H9 (cell line): ENCODE measurements at regions not wholly inside any gene's neighbourhood (a gene's known extent, or its start where the extent isn't known, plus 50 kb on each side); places are given as distances from the start of the nearest gene placed in this dataset.

Source experiments
- DNase-seq: peaks from one replicate; pipeline ENCODE4 v3.0.0-alpha.2; 2017
- H2AFZ ChIP-seq: one replicate; pipeline ENCODE4 v1.6.1; 2013; ENCODE audit warnings: mild to moderate bottlenecking, low read length, control low read depth, moderate library complexity
- H2AK5ac ChIP-seq: 2 replicates; pipeline ENCODE4 v1.6.1; 2013; ENCODE audit warnings: low read length, control low read depth, mixed read lengths; ENCODE audit not compliant: insufficient read length
- H2BK120ac ChIP-seq: one replicate; pipeline ENCODE4 v1.6.1; 2013; ENCODE audit warnings: low read depth, mild to moderate bottlenecking, low read length, control low read depth, inconsistent platforms; ENCODE audit not compliant: poor library complexity, severe bottlenecking
- H2BK12ac ChIP-seq: 2 replicates; pipeline ENCODE4 v1.6.1; 2013; ENCODE audit warnings: low read length, control low read depth, mixed read lengths, low read depth; ENCODE audit not compliant: insufficient read length
- H2BK15ac ChIP-seq: 2 replicates; pipeline ENCODE4 v1.6.1; 2013; ENCODE audit warnings: low read depth, low read length, control low read depth
- H2BK20ac ChIP-seq: one replicate; pipeline ENCODE4 v1.6.1; 2013; ENCODE audit warnings: low read depth, mild to moderate bottlenecking, low read length, control low read depth, inconsistent platforms; ENCODE audit not compliant: poor library complexity, severe bottlenecking
- H2BK5ac ChIP-seq: 2 replicates; pipeline ENCODE4 v1.6.1; 2013; ENCODE audit warnings: low read length, control low read depth, mixed read lengths; ENCODE audit not compliant: insufficient read length
- H3K14ac ChIP-seq: 2 replicates; pipeline ENCODE4 v1.6.1; 2013; ENCODE audit warnings: low read length, control low read depth; ENCODE audit not compliant: insufficient read depth
- H3K18ac ChIP-seq: 2 replicates; pipeline ENCODE4 v1.6.1; 2013; ENCODE audit warnings: low read depth, mild to moderate bottlenecking, mixed read lengths, low read length, control low read depth; ENCODE audit not compliant: insufficient read length
- H3K23ac ChIP-seq: 2 replicates; pipeline ENCODE4 v1.6.1; 2013; ENCODE audit warnings: low read length, control low read depth, mixed read lengths, low read depth; ENCODE audit not compliant: insufficient read length
- H3K23me2 ChIP-seq: 2 replicates; pipeline ENCODE4 v1.6.1; 2013; ENCODE audit warnings: low read depth, mild to moderate bottlenecking, mixed read lengths, low read length, control low read depth; ENCODE audit not compliant: insufficient read length, poor library complexity, severe bottlenecking
- H3K27ac ChIP-seq: 2 replicates; pipeline ENCODE4 v1.5.1; 2013; ENCODE audit warnings: low read length, control low read depth, mixed read lengths, low read depth; ENCODE audit not compliant: insufficient read length
- H3K27me3 ChIP-seq: 2 replicates; pipeline ENCODE4 v1.6.1; 2013; ENCODE audit warnings: low read length, control low read depth, inconsistent platforms; ENCODE audit not compliant: insufficient read depth
- H3K4ac ChIP-seq: 2 replicates; pipeline ENCODE4 v1.6.1; 2013; ENCODE audit warnings: low read depth, mild to moderate bottlenecking, control low read depth, inconsistent platforms, low read length, moderate library complexity
- H3K4me1 ChIP-seq: 2 replicates; pipeline ENCODE4 v1.6.1; 2013; ENCODE audit warnings: low read length, control low read depth, inconsistent platforms; ENCODE audit not compliant: insufficient read depth
- H3K4me2 ChIP-seq: 2 replicates; pipeline ENCODE4 v1.6.1; 2013; ENCODE audit warnings: low read length, control low read depth, mixed read lengths; ENCODE audit not compliant: insufficient read length, insufficient read depth
- H3K56ac ChIP-seq: 2 replicates; pipeline ENCODE4 v1.6.1; 2013; ENCODE audit warnings: low read depth, mild to moderate bottlenecking, mixed read lengths, low read length, control low read depth; ENCODE audit not compliant: insufficient read length
- H3K79me1 ChIP-seq: 2 replicates; pipeline ENCODE4 v1.6.1; 2013; ENCODE audit warnings: low read depth, mild to moderate bottlenecking, moderate library complexity, low read length, control low read depth, inconsistent platforms; ENCODE audit not compliant: insufficient read depth, poor library complexity, severe bottlenecking
- H3K79me2 ChIP-seq: 2 replicates; pipeline ENCODE4 v1.6.1; 2013; ENCODE audit warnings: low read length, control low read depth, inconsistent platforms; ENCODE audit not compliant: insufficient read depth
- H3K9ac ChIP-seq: 2 replicates; pipeline ENCODE4 v1.6.1; 2013; ENCODE audit warnings: low read length, control low read depth, mixed read lengths; ENCODE audit not compliant: insufficient read length; ENCODE audit errors: extremely low read depth
- H3K9me3 ChIP-seq: one replicate; pipeline ENCODE4 v1.6.1; 2013; ENCODE audit warnings: low read depth, low read length, inconsistent platforms; ENCODE audit not compliant: control insufficient read depth
- H3T11ph ChIP-seq: one replicate; pipeline ENCODE4 v1.6.1; 2013; ENCODE audit warnings: mild to moderate bottlenecking, low read length, control low read depth, inconsistent platforms
- H4K20me1 ChIP-seq: one replicate; pipeline ENCODE4 v1.6.1; 2013; ENCODE audit not compliant: control insufficient read depth, insufficient read length, insufficient read depth
- H4K5ac ChIP-seq: 2 replicates; pipeline ENCODE4 v1.6.1; 2013; ENCODE audit warnings: low read depth, mild to moderate bottlenecking, mixed read lengths, low read length, control low read depth; ENCODE audit not compliant: insufficient read length
- H4K8ac ChIP-seq: replicated peaks from 2 replicates; pipeline ENCODE4 v1.6.1; 2013; ENCODE audit warnings: low read length, control low read depth, mixed read lengths, low read depth; ENCODE audit not compliant: insufficient read length
- H4K91ac ChIP-seq: 2 replicates; pipeline ENCODE4 v1.6.1; 2013; ENCODE audit warnings: low read depth, mild to moderate bottlenecking, moderate library complexity, mixed read lengths, low read length, control low read depth; ENCODE audit not compliant: insufficient read length
- H3K27ac Mint-ChIP-seq, 3 experiments: 2 replicates in 2 of 3; 3 replicates in 1 of 3; pipeline ENCODE4 v1.8.0; 2020 to 2021; ENCODE audit warnings: mixed read lengths in 3 of 3, mild to moderate bottlenecking in 1 of 3, moderate library complexity in 1 of 3
- H3K27me3 Mint-ChIP-seq: 2 replicates; pipeline ENCODE4 v1.8.0; 2021; ENCODE audit warnings: low read depth, mild to moderate bottlenecking, moderate library complexity, mixed read lengths
- H3K36me3 Mint-ChIP-seq, 3 experiments: 2 replicates in 2 of 3; 3 replicates in 1 of 3; pipeline ENCODE4 v1.8.0; 2020 to 2021; ENCODE audit warnings: low read depth in 3 of 3, mixed read lengths in 3 of 3; ENCODE audit not compliant: insufficient read depth in 1 of 3
- H3K4me1 Mint-ChIP-seq, 2 experiments: 2 replicates each; pipeline ENCODE4 v1.8.0; 2020; ENCODE audit warnings: mixed read lengths in 2 of 2
- H3K4me3 Mint-ChIP-seq, 2 experiments: 2 replicates in 1 of 2; 3 replicates in 1 of 2; pipeline ENCODE4 v1.8.0; 2020 to 2021; ENCODE audit warnings: mild to moderate bottlenecking in 2 of 2, mixed read lengths in 2 of 2, moderate library complexity in 1 of 2
- H3K9me3 Mint-ChIP-seq, 2 experiments: 2 replicates in 1 of 2; 3 replicates in 1 of 2; pipeline ENCODE4 v1.8.0; 2020; ENCODE audit warnings: mild to moderate bottlenecking in 2 of 2, mixed read lengths in 2 of 2, moderate library complexity in 1 of 2
- WGBS: extraction: QIAGEN DNeasy Blood & Tissue Kit; methylation state at CpG from one replicate; pipeline ENCODE4 v1.1.7; 2013; ENCODE audit warnings: missing lambda C conversion rate, low lambda C conversion rate, mixed read lengths; ENCODE audit not compliant: insufficient read length; ENCODE audit errors: extremely low coverage; 5-methylcytosine and 5-hydroxymethylcytosine counted together
- TF ChIP-seq, protein P1 (sequence below): fragments of 200-600 bp; sonication (generic); conservative IDR thresholded peaks from 3 replicates; pipeline ENCODE4 v1.8.0; 2021; ENCODE audit warnings: antibody characterized with exemption, mild to moderate bottlenecking

DNA sequence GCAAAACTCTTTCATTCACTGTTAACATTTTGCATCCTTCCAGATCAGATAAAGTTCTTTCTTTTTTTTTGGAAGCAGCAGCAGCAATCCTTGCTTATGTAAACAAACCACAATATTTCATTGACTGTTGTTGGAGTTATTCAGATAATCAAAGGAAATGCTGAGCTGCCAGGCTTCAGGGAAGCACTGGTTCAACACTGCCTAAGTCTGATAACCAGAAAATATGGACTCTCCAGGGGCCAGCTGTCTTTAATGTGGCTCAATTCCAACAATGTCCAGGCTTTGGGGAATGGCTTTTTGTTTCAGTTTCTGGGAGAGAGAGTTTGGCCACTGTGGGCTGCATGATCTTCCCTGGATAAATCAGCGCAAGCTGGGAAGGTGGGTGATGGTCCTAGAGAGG lies 354.3 kb downstream of the AKAIN1 start:
- Histone ChIP-seq H3K14ac (no peak overlapping the region), H3K79me1 (no peaks in the 10 kb centered on the region), H3K18ac (no peak overlapping the region), H3K27ac (no peak overlapping the region), H3K79me2 (no peaks in the 10 kb centered on the region), H3K4ac (no peak overlapping the region), H3K9ac (no peak overlapping the region), H4K91ac (no peak overlapping the region), H2BK120ac (no peak overlapping the region), H2AFZ (no peak overlapping the region), H2BK15ac (no peak overlapping the region), H2BK20ac (no peak overlapping the region), H2BK12ac (no peak overlapping the region), H4K8ac (no peak overlapping the region), H3K4me2 (no peak overlapping the region), H4K5ac (no peak overlapping the region), H3T11ph (no peak overlapping the region), H3K56ac (no peak overlapping the region), H3K27me3 (no peaks in the 10 kb centered on the region), H3K23ac (no peak overlapping the region), H2BK5ac (no peak overlapping the region), H3K9me3 (no peaks in the 10 kb centered on the region), H3K23me2 (no peaks in the 10 kb centered on the region), H3K4me1 (no peaks in the 10 kb centered on the region), H4K20me1 (no peaks in the 10 kb centered on the region), H2AK5ac (no peak overlapping the region)
- no peak for DNase-seq
- H3K4me3 Mint-ChIP-seq = no peak overlapping the region
- H3K27ac Mint-ChIP-seq = no peak overlapping the region
- H3K4me1 Mint-ChIP-seq = peaks cover 19 to 22% of the 10 kb centered on the region in 2 experiments
- peaks cover 0 to 1% of the 10 kb centered on the region in 2 experiments; a peak in 1 of 5 replicates for H3K9me3 Mint-ChIP-seq
- WGBS = no CpG with 5 or more reads among the region's 1 CpG
- H3K27me3 Mint-ChIP-seq = peaks cover 1% of the 10 kb centered on the region; the same call in 1 of the 2 replicates
- H3K36me3 Mint-ChIP-seq = no peaks in the 10 kb centered on the region
- TF ChIP-seq, protein P1, sequence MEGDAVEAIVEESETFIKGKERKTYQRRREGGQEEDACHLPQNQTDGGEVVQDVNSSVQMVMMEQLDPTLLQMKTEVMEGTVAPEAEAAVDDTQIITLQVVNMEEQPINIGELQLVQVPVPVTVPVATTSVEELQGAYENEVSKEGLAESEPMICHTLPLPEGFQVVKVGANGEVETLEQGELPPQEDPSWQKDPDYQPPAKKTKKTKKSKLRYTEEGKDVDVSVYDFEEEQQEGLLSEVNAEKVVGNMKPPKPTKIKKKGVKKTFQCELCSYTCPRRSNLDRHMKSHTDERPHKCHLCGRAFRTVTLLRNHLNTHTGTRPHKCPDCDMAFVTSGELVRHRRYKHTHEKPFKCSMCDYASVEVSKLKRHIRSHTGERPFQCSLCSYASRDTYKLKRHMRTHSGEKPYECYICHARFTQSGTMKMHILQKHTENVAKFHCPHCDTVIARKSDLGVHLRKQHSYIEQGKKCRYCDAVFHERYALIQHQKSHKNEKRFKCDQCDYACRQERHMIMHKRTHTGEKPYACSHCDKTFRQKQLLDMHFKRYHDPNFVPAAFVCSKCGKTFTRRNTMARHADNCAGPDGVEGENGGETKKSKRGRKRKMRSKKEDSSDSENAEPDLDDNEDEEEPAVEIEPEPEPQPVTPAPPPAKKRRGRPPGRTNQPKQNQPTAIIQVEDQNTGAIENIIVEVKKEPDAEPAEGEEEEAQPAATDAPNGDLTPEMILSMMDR = no peak
